NCI-H446 (cell line): ENCODE measurements at regions not wholly inside any gene's neighbourhood (a gene's known extent, or its start where the extent isn't known, plus 50 kb on each side); places are given as distances from the start of the nearest gene placed in this dataset.
"Not testable (repeated sequence)": the region's sequence is repeated elsewhere in the genome, so short reads cannot be mapped to it uniquely, and the experiment has no call there.

Experiments used
- DNase-seq, 2 experiments: peaks; one replicate each; lab custom pipeline; 2025; lab: John Stamatoyannopoulos, UW

DNA sequence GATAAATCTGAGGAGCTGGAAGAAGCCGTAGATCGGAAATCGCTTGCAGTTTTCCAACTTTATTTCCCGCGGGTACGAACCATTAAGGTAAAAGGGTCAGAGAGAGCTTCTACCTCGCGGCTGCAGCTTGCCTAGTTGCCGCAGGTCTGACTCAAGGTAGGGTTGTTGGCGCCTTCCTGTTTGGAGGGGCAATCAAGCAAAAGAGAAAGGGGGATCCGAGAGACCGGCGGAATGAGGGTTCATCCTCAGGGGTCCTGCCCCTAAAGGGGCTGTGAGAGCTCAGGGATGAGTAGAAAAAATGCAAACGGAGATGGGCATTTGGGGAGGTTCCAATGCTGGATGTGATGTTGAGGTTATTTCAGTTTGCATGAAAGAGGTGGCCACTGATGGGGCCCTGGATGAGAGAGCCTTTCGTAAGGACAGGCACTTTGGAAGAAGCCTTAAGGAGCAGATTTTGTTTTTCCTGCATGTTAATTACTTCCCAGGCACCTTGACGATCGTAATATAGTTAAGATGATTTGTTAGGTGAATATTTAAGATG, 265.4 kb downstream of the CGGBP1 start:
- no peak for DNase-seq

DNA sequence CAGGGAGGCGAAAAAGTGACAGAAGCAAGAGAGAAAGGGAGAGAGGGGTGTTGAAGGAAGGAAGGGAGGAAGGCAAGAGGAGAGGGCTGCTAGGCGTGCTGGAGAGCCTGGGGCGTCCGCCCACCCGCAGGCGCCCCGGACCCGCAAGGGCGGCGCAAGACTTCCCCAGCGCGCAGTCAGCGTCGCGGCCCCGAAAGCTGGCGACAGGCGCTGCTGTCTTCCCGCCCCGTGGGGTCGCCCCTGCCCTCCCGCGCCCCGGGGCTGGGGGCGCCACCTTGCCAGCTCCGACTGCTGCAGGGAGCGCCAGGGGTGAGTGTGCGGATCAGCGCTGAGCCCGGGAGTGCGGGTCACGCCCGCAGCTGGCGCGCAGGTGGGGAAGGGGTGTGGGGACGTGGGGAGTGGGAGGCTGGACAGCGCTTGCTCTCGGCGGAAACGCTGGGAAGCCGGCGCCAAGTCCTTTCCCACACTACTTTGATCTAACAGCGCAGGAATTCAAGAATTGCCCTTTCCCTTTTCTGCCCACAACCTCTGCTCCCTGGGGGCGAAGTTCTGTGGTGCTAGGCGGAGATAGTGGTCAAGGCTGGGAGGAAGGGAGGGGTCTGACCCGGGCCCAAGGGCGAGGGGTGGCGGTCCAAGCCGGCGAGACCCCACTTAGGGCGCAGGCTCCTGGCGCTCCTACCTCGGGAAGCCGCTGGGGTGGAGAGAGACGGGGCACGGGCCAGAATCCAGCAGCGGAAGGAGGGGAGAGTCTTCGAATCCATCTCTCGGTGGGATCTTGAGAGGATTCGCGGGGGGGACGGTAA, 266.1 kb downstream of the CGGBP1 start, which contains the start of gene HTR1F:
Gene HTR1F, plus strand, starts transcription at position 173 of the 803 bp plus-strand sequence.
- DNase-seq, result no peak

DNA sequence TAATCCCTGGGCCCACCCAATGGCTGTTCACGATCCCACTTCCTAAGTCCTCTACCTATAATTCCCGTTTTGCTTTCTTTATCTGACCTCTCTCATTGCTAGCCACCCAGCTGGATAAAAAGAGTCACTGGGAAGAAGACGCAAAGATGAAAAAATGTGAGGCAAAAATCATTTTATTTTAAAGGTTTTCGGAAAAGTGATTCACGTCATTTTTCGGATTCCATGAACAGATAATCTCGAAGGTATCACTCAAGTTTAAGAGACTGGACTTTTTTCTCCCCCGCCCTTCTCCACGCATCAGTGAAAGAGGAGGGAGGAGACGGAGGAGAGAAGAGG, 266.6 kb downstream of the CGGBP1 start:
- DNase-seq, result no peak

DNA sequence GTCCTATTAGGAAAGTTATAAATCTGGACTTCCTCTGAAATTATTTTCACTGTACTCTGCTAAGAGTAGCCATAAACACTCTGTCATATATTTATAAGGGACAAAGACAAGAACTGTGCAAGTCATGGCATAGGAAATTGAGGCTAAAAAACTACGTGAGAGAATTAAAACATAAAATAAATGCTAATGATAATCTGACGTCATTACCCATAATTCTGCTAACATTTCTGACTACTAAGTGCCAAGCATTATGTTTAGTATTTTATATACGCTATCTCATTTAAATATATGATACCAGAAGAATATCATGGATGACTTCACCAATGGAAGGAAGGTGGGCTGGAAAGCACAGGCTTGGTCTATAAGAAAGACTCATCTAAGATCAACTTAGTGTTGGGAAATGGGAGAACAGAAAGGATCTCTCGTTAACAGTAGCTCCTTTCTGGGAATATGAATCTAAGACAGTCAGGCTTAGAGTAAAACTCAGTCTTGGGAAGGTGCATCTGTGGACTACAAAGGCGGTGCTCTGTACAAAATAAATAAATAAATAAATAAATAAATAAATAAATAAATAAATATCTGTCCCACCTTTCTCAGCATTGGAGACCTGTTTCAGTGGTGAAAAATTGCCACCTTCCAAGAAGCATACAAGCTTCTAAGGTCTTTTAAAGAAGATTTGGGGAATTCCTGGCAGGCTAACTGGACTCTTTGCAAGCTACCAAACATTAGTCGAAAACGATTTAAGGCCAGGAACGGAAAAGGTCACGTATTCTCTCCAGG, 267.4 kb downstream of the CGGBP1 start:
- no peak for DNase-seq

DNA sequence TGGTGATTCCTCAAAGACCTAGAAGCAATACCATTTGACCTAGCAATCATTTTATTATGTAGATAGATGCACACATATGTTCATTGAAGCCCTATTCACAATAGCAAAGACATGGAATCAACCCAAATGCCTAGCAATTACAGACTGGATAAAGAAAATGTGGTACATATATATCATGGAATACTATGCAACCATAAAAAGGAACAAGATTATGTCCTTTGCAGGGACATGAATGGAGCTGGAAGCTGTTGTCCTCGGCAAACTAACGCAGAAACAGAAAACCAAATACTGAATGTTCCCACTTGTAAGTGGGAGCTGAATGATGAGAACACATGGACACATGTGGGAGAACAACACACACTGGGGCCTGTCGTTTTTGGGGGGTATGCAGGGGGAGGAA, 269.8 kb downstream of the CGGBP1 start:
- DNase-seq, result not testable (repeated sequence)

DNA sequence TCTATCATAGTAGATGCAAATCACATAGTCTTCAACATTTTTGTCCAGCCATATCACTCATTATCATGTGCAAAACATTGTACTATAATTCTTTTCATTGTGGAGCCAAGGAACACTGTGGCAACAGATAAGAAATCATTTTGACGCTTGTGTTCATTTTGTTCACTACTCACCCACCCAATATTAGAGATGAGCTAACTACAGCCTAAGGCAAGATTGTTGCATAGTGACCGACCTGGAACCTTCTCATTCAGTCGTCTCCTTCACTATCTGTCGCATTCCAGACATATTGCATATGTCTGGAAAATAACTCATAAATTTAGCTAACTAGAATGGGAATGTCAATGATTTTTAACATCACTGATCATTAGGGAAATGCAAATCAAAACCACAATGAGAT, 270.3 kb downstream of the CGGBP1 start:
- no peak for DNase-seq

DNA sequence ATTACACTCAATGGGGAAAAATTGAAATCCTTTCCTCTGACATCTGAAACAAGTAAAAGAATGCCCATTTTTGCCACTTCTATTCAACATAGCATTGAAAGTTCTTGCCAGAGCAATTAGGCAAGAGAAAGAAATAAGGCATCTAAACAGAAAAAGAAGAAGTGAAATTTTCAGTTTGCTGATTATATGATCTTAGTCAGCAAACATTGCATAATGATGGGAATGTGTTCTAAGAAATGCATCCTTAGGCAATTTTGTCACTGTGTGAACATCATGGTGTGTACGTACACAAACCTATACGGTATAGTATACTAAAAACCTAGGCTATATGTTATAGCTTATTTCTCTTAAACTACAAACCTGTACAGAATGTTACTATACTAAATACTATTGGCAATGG, 278.0 kb downstream of the CGGBP1 start:
- DNase-seq, result no peak

DNA sequence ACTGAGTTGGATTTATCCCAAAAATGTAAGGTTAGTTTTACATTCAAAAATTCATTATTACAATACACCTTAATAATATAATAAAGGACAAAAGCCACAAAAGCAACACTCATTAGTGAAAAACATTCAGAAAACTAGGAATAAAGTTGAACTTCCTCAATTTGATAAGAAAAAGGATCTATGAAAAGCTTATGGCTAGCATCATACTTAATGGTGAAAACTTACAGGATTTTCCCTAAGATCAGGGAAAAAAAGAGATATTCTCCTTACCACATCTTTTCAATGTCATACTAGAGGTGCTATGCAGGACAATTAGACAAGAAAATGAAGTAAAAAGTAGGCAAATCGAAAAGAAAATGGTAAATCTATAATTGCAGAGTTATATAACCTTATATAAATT, 279.9 kb downstream of the CGGBP1 start:
- no peak for DNase-seq

DNA sequence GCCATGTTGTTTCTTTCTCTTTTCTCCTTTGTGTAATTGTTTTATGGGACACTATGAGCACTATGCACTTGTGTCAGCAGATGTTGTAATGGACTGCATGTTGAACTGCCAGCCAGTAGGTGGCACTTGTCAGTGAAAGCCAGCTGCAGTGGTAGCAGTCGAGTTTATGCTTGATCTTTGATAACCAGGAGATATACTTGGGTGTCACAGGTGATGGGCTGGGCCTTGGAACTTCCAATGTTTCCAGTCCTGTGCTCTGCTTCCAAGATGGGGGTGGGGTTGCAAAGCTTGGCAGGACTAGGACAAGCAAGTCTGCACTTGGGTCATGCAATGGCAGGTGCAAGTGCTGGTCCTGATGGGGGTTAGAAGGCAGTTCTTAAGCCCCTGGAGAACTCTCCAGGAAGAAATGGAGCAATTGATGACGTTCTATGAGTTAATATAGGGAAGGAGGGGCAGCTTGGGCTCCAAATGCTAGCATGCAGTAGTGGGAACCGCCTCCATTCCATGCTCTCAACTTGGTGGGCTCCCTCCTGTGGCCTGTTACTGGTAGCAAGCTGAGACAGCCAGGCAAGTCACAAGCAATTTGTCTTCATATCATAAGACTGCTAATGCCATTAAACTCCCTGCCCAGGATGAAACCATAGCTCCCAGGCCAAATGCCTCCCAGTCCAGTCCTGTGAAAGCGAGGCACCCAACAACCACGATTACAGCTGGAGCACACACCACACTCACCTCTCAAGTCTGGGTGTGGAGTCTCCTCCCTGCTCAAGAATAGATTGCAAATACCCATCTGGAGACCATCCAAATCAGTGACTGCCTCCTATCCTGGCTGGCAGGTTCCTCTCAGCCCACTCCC, 287.2 kb downstream of the CGGBP1 start:
- DNase-seq, result no peak

DNA sequence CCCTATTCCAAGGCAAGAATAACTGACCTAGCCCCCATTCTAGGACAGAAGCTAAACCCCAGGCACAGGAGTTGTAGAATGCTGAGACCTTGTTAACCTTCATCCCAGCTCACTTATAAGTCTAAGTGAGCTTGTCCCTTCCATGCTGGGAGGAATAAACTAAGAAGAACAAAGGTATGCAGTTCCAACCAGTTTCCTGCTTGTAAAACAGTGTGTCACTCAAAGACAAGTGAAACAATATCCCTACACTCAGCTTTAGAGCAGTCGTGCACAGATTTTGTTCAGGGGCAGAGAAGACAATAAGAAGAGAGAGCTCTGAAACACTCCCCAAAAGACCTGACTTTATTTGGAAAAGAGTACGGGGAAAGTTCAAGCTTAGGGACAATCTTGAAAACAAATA, 292.1 kb downstream of the CGGBP1 start:
- DNase-seq, result no peak

DNA sequence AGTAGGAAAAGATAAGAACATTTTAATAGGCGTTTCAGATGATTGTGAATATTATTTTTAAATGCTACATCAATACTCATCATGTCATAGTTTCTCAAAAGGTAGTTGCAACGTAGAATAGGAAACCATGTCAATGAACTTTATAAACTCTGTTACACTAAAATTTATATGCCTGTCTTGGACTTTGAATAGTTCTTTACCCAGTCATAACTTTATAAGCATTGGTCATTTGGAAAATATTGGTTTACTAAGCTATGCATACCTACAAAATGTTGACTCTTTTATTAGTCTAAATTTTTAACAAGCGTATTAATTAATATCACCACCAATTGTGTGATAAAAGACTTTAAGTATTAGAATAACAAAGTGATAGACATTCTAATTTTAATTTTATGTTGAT, 293.5 kb downstream of the CGGBP1 start:
- DNase-seq, result no peak

DNA sequence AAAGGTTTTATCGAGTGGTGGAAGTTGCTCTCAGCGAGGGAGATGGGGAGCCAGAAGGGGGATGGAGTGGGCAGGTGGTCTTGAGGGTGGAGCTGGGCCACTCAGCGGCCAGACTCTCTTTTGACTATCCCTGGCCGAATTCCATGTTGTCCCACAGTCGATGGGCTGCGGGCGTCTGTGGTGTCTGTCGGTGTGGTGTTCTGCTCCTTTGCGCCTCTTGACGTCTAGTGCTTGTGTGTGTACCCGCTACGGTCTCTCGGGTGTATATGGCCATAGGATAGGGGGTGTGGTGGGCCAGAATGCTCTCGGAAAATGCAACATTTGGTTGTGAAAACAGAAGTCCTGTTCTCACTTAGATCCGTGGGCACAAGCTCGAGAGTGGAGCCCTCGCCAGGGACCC, 297.0 kb downstream of the CGGBP1 start:
- no peak for DNase-seq

DNA sequence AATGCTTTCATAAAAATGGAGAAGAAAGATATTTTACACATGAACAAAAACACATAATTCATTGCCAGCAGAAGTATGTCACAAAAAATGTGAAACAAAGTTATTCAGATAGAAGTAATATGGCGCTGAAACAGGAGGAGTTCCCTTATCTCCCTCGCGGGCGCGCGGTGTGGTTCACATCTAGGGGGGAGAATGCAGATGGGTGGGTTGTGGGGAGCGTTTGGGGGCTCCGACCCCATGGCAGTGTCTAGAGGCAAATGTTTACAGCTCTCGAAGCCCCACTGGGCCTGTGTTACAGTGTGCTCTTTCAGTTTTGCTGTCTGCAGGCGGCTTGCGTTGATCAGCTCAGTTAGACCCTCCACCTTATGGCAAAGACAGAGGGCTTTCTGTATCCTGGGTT, 297.5 kb downstream of the CGGBP1 start:
- no peak for DNase-seq

DNA sequence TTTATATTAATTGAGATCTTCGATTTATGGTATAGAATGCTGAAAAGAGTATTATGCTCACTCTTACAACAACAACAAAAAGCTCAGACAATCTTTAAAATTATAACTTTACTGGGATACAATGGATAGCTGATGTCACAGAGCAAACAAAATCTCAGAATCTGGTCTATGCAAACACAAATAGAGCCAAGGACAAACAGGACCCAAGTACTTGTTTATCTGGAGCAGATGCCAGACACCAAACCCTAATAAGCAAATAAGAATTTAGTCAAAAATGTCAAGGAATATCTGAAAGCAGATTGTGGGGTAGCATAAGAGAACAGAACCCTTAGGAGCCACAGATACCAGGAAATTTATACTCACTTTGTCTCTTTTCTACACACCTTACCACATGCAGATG, 302.2 kb downstream of the CGGBP1 start:
- no peak for DNase-seq

DNA sequence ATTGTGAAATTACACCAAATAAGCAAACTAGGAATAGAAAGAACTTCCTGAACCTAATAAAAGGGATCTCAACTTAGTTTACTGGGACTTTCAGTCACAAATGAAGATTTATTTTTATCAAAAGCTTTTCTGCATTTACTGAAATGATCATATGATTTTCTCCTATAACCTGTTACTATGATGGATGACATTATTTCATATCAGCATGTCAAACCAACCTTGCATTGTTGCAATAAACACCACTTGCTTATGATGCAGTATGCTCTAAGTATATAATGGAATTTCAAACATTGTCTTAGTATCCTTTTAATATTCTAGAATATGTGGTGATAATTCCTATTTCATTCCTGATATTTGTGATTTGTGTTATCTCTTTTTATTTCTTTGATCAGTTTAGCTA, 303.0 kb downstream of the CGGBP1 start:
- no peak for DNase-seq

DNA sequence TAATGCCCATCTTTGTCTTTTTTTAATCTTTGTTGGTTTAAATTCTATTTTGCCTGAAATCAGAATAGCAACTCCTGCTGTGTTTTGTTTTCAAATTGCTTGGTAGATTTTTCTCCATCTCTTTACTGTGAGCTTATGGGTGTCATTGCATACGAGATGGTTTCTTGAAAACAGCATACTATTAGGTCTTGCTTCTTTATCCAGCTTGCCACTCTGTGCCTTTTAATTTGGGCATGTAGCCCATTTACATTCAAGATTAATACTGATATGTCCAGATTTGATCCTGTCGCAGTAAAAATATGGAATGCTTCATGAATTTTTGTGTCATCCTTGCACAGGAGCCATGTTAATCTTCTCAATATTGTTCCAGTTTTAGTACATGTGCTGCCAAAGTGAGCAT, 316.6 kb downstream of the CGGBP1 start:
- DNase-seq, result no peak

DNA sequence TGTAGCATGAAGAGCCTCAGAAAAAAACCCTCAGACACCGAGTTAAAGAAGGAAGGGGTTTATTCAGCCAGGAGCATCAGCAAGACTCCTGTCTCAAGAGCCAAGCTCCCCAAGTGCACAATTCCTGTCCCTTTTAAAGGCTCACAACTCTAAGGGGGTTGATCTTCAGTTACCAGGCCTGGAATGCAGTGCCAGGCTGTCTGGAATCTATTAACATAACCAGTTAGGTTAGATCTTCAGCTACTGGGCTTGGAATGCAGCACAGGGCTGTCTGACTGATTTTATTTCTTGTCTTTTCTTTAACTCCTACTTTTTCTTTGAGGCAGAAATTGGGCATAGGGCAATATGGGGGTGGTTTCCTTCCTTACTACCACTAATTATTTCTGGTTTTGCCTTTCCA, 317.9 kb downstream of the CGGBP1 start:
- not testable (repeated sequence) for DNase-seq

DNA sequence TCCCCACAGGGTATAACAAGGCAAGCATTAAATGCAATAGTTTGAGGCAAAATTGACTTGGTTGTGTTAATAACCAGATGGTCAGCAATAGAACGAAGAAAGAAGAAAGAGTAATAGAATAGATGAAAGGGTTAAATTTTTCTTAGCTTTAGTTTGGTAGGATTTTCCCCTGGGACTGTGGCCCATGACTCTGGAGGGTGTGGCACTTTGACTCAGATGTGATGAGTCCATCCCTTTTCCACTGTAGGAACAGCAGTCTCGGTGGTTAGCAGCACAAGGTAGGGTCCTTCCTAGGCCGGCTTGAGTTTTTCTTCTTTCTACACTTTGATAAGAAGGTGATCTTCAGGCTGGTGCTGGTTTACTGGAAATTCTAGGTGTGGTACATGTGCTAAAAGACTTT, 321.0 kb downstream of the CGGBP1 start:
- DNase-seq, result not testable (repeated sequence)

DNA sequence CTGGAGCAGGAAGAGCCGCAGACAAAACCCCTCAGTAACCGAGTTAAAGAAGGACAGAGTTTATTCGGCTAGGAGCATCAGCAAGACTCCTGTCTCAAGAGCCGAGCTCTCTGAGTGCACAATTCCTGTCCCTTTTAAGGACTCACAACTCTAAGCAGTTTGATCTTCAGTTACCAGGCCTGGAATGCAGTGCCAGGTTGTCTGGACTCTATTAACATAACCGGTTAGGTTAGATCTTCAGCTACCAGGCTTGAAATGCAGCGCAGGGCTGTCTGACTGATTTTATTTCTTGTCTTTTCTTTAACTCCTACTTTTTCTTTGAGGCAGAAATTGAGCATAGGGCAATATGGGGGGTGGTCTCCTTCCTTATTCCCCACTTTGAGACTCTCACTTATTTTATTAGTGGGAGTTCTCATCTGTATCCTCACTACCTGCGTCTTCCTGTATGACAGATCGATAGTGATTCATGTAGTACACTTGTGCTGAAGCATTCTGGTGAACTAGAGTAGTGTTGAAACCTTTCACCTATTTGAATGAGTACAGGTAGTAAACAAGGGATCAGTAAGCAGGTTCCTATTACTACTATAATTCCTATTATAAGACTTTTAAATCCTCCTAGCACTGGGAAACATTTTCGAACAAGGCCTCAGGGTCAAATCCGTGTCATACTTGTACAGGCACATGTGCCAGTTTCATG, 325.0 kb downstream of the CGGBP1 start:
- no peak for DNase-seq

DNA sequence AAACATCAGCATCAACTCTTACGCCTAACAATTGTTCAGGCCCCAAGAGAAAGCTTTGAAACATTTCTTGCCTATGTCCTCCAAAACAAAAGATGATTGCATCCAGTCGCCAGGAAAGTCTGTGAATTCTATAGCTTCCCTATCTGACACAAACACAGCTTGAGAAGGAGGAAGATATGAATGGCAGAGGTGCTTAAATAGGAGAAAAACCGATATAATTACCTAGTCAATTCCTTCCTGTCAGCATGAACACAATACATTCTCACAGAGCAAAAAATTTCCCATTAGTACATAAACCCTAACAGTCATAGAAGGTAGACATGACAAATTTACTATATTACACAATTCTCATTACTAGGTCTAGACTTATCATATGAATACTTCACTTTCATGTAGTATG, 326.5 kb downstream of the CGGBP1 start:
- DNase-seq, result no peak

DNA sequence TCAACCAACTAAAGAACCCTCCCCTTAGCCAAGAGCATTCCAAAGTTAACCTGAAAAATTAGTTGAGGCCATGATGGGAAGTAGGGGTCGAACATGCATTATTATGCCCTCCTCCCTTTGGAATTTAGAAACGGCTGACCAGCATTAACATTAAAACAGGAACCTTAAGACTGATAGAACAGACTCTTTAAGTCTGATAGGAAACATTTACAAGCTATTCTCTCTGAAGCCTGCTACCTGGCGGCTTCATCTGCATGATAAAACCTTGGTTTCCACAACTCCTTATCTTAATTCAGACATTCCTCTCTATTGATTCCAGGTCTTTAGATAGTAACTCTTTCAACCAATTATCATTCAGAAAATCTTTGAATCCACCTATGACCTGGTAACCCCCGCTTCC, 331.0 kb downstream of the CGGBP1 start:
- no peak for DNase-seq

DNA sequence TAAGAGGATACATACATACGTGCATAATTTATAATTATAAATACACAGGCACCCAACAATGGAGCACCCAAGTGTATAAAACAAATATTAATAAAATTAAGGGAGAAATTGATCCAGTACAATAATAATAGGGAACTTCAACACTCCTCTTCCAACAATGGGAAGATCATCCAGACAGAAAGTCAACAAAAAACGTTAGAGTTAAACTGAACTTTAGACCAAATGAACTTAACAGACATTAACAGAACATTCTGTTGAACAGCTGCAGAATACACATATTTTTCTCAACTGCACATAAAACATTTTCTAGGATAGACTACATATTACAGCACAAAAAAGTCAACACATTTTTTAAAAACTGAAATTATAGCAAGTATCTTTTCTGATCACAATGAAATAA, 339.7 kb downstream of the CGGBP1 start:
- DNase-seq, result no peak
